ENCODE measurements at regions not wholly inside any gene's neighbourhood (a gene's known extent, or its start where the extent isn't known, plus 50 kb on each side); places are given as distances from the start of the nearest gene placed in this dataset.

- DNase-seq (ENCODE audit: low read depth in 2 of 2): no peak
These were observed 64.4 kb downstream of the DIO2 start for GRCh38 chr14:80146941-80147340.

- no peak for DNase-seq (ENCODE audit: low read depth in 2 of 2)
These were observed 74.9 kb downstream of the DIO2 start for GRCh38 chr14:80136358-80136757.

- no peak for DNase-seq (ENCODE audit: low read depth in 2 of 2)
These were observed 75.8 kb downstream of the DIO2 start for GRCh38 chr14:80135305-80136088.

- DNase-seq (ENCODE audit: low read depth in 2 of 2): no peak
These were observed 77.0 kb downstream of the DIO2 start for GRCh38 chr14:80134321-80134720.

GRCh38 chr14:80133457-80133856, 77.8 kb downstream of the DIO2 start:
- no peak for DNase-seq (ENCODE audit: low read depth in 2 of 2)

GRCh38 chr14:80127466-80127865, 83.8 kb downstream of the DIO2 start:
- no peak for DNase-seq (ENCODE audit: low read depth in 2 of 2)

- no peak for DNase-seq (ENCODE audit: low read depth in 2 of 2)
These were observed 86.5 kb downstream of the DIO2 start for GRCh38 chr14:80124794-80125193.

- DNase-seq (ENCODE audit: low read depth in 2 of 2): no peak
These were observed 93.4 kb downstream of the DIO2 start for GRCh38 chr14:80117876-80118275.

GRCh38 chr14:80116157-80116556, 95.1 kb downstream of the DIO2 start:
- no peak for DNase-seq (ENCODE audit: low read depth in 2 of 2)

- no peak for DNase-seq (ENCODE audit: low read depth in 2 of 2)
These were observed 100.6 kb downstream of the DIO2 start for GRCh38 chr14:80110721-80111120.

- DNase-seq (ENCODE audit: low read depth in 2 of 2): no peak
These were observed 102.2 kb downstream of the DIO2 start for GRCh38 chr14:80109055-80109454.

GRCh38 chr14:80108430-80108829, 102.9 kb downstream of the DIO2 start:
- DNase-seq (ENCODE audit: low read depth in 2 of 2): no peak

GRCh38 chr14:80105488-80105994, 105.8 kb downstream of the DIO2 start:
- peak in 1 of 2 donors; percentile 35 for DNase-seq (ENCODE audit: low read depth in 2 of 2)

GRCh38 chr14:80101835-80102234, 109.5 kb downstream of the DIO2 start:
- no peak for DNase-seq (ENCODE audit: low read depth in 2 of 2)

- no peak for DNase-seq (ENCODE audit: low read depth in 2 of 2)
These were observed 110.6 kb downstream of the DIO2 start for GRCh38 chr14:80100681-80101080.

- no peak for DNase-seq (ENCODE audit: low read depth in 2 of 2)
These were observed 115.7 kb downstream of the DIO2 start for GRCh38 chr14:80095623-80096022.

GRCh38 chr14:80087411-80087810, 123.9 kb downstream of the DIO2 start:
- DNase-seq (ENCODE audit: low read depth in 2 of 2): no peak

GRCh38 chr14:80084196-80084595, 127.1 kb downstream of the DIO2 start:
- DNase-seq (ENCODE audit: low read depth in 2 of 2): no peak

GRCh38 chr14:80080601-80081000, 130.7 kb downstream of the DIO2 start:
- DNase-seq (ENCODE audit: low read depth in 2 of 2): no peak

- no peak for DNase-seq (ENCODE audit: low read depth in 2 of 2)
These were observed 132.8 kb downstream of the DIO2 start for GRCh38 chr14:80078501-80078900.

GRCh38 chr14:80077262-80077661, 134.0 kb downstream of the DIO2 start:
- DNase-seq (ENCODE audit: low read depth in 2 of 2): no peak

GRCh38 chr14:80074900-80075574, 136.3 kb downstream of the DIO2 start:
- DNase-seq (ENCODE audit: low read depth in 2 of 2): no peak

GRCh38 chr14:80059041-80059440, 152.3 kb downstream of the DIO2 start:
- DNase-seq (ENCODE audit: low read depth in 2 of 2): no peak

Measured in lung microvascular endothelial cell (primary cell).